IPS DF 19.7 (cell line): ENCODE measurements at regions not wholly inside any gene's neighbourhood (a gene's known extent, or its start where the extent isn't known, plus 50 kb on each side); places are given as distances from the start of the nearest gene placed in this dataset.

Experiments
- DNase-seq: peaks from one replicate; pipeline ENCODE4 v3.0.0-alpha.2; 2013; ENCODE audit warnings: low read depth, low spot score

GRCh38 chr20:11813106-11813890, 104.4 kb upstream of the BTBD3 start:
- no peak for DNase-seq

GRCh38 chr20:11814267-11814666, 103.4 kb upstream of the BTBD3 start:
- no peak for DNase-seq

GRCh38 chr20:11820838-11821237, 96.9 kb upstream of the BTBD3 start:
- DNase-seq, result no peak

- DNase-seq, result no peak
These were observed 95.2 kb upstream of the BTBD3 start for GRCh38 chr20:11822540-11822794.

- DNase-seq, result no peak
These were observed 91.4 kb upstream of the BTBD3 start for GRCh38 chr20:11826334-11826733.

- DNase-seq, result no peak
These were observed 85.3 kb upstream of the BTBD3 start for GRCh38 chr20:11832397-11832796.

- no peak for DNase-seq
These were observed 84.8 kb upstream of the BTBD3 start for GRCh38 chr20:11832851-11833250.

- no peak for DNase-seq
These were observed 83.9 kb upstream of the BTBD3 start for GRCh38 chr20:11833825-11834224.

GRCh38 chr20:11838076-11838636, 79.5 kb upstream of the BTBD3 start:
- DNase-seq, result no peak

GRCh38 chr20:11841972-11842461, 75.7 kb upstream of the BTBD3 start:
- DNase-seq, result no peak

GRCh38 chr20:11843289-11843688, 74.4 kb upstream of the BTBD3 start:
- DNase-seq, result no peak

GRCh38 chr20:11844691-11845090, 73.0 kb upstream of the BTBD3 start:
- no peak for DNase-seq

- DNase-seq, result no peak
These were observed 72.4 kb upstream of the BTBD3 start for GRCh38 chr20:11845340-11845739.

GRCh38 chr20:11846131-11846530, 71.6 kb upstream of the BTBD3 start:
- DNase-seq, result no peak

- DNase-seq, result no peak
These were observed 69.9 kb upstream of the BTBD3 start for GRCh38 chr20:11847827-11848226.

- no peak for DNase-seq
These were observed 68.3 kb upstream of the BTBD3 start for GRCh38 chr20:11849270-11849915.

- no peak for DNase-seq
These were observed 67.6 kb upstream of the BTBD3 start for GRCh38 chr20:11849976-11850670.

- no peak for DNase-seq
These were observed 66.8 kb upstream of the BTBD3 start for GRCh38 chr20:11850901-11851300.

- no peak for DNase-seq
These were observed 66.0 kb upstream of the BTBD3 start for GRCh38 chr20:11851646-11852045.

GRCh38 chr20:11852189-11852588, 65.5 kb upstream of the BTBD3 start:
- no peak for DNase-seq

GRCh38 chr20:11852811-11853210, 64.9 kb upstream of the BTBD3 start:
- no peak for DNase-seq

GRCh38 chr20:11853359-11853758, 64.3 kb upstream of the BTBD3 start:
- DNase-seq, result no peak

GRCh38 chr20:11861479-11861878, 56.2 kb upstream of the BTBD3 start:
- no peak for DNase-seq
